ENCODE measurements at regions not wholly inside any gene's neighbourhood (a gene's known extent, or its start where the extent isn't known, plus 50 kb on each side); places are given as distances from the start of the nearest gene placed in this dataset.

GRCh38 chr1:80582980-80583379, 1217.8 kb upstream of the ADGRL2 start:
- TF ChIP-seq, protein P1, sequence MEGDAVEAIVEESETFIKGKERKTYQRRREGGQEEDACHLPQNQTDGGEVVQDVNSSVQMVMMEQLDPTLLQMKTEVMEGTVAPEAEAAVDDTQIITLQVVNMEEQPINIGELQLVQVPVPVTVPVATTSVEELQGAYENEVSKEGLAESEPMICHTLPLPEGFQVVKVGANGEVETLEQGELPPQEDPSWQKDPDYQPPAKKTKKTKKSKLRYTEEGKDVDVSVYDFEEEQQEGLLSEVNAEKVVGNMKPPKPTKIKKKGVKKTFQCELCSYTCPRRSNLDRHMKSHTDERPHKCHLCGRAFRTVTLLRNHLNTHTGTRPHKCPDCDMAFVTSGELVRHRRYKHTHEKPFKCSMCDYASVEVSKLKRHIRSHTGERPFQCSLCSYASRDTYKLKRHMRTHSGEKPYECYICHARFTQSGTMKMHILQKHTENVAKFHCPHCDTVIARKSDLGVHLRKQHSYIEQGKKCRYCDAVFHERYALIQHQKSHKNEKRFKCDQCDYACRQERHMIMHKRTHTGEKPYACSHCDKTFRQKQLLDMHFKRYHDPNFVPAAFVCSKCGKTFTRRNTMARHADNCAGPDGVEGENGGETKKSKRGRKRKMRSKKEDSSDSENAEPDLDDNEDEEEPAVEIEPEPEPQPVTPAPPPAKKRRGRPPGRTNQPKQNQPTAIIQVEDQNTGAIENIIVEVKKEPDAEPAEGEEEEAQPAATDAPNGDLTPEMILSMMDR (IDR thresholded peaks at IDR 0.05; ENCODE audit: insufficient read depth, low read length, poor library complexity, severe bottlenecking): no peak
- no peak for TF ChIP-seq EZH2phosphoT487 (conservative IDR thresholded peaks at IDR 0.05; ENCODE audit: low read length)

All from SU-DHL-6 (cell line).